ENCODE measurements at regions not wholly inside any gene's neighbourhood (a gene's known extent, or its start where the extent isn't known, plus 50 kb on each side); places are given as distances from the start of the nearest gene placed in this dataset.
A peak's percentile ranks its signal among the peaks of the same experiment; 100 is the strongest.

DNA sequence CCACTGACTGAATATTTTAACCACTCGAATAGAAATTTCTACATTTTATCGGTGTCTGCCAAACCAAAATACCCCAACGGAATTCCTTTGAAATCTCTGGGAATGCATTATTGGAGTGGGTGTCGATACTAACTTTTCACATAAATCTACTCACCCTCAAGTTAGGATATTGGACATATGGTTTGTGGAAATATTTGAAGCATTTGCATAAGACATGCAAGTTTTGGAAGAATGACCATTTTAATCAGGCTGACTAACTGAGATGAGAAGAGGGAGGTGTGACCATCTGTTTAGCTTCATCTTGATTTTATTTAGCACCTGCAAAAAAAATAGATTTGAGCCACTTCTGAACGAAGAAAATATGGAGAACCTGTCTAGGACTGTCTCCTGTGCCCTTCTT is 61.2 kb downstream of the KLF6 start:
- DNase-seq: no peak

DNA sequence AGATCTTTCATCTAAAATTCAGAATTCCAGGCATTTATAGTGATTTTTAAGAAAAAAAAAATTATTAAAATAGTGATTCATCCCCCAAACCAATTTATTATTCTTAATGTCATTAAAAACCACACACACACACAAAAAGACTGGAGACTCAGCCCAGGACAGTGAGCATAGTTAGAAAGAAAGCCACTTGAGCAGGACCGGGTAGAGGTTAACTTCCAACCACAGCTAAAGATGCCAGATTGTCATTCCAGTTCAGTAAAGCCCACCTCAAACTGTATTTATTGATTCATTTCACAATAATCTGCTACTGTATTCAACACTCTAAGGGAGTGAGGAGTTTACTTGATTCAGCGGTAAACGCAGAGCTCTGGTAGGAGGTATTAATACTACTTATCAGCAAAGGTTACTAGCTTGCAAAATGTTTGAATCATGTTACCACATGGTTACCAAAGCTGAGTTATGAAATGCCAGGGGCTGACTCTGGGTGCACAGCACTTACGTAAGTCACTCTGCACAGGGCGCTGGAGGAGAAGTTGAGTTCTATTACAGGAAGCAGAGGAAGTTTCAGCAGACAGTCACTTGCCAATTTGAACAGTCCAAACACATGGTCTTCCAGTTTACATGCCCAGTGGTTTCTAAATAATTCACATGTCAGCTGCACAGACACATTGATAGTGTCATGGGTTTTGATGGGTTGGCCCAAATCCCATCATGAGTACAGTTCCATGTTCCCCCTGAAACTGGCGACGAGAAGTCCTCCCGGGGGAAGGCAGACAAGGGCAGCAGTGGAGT is 64.6 kb downstream of the KLF6 start:
- DNase-seq: peak in 16 of 56 donors; percentile 3 to 56 (median 21)

GRCh38 chr10:3719024-3719843 is 65.8 kb downstream of the KLF6 start:
- DNase-seq: no peak

DNA sequence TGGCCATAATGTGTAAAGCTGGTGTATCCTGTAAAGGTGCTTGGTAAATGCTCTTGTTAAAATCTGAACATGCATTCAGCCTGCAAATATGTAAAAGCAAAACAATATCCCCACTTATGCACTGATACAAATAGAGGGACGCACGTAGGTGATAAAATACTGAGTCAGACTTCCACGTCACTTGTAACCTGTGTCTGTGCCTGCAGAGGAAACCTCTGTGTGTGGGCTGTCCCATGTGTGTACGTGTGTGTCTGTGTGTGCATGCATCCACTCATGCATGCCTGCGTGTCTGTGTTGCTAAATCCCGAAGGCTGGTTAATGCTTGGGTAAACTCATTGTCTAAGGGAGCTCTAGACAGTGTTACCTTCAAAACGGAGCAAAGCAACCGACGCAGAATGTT is 68.9 kb downstream of the KLF6 start:
- no peak for DNase-seq

GRCh38 chr10:3714967-3715366 is 70.0 kb downstream of the KLF6 start:
- DNase-seq: no peak

DNA sequence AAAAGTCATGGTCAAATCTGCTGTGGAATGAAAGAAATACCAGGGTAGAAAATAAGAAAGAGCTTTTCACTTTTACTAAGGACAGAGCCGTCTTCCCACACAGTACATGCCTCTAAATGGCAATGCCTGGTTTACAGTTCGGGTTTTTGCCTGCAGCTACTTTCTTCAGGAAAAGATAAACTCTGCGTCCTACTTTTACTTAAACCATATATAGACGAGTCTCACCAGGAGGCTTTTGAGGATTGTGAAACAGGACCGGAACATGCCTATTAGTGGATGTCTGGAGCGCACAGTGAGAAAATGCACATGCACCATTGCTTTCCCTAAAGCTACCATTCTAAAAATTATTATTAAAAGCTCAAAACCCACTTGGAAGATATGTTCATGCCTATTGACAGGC is 70.5 kb downstream of the KLF6 start:
- no peak for DNase-seq

GRCh38 chr10:3712707-3713106 is 72.3 kb downstream of the KLF6 start:
- DNase-seq: no peak

DNA sequence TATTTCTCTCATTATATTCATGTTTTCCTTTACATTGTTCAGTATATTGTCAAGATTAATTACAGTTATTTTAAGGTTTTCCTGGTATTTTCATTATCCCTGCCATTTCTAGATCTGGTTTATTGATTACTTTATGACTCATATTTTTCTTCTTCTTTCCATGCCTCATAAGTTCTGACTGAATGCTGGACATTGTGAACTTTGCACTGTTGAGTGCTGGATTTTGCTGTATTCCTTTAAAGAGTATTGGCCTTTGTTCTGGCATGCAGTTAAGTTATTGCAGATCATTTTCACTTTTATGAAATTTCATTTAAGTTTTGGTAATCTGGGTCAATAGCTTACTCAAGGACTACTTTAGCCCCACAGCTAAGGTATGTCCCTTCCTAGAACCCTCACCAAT is 73.1 kb downstream of the KLF6 start:
- no peak for DNase-seq

- no peak for DNase-seq
Observed at GRCh38 chr10:3710764-3711163, 74.2 kb downstream of the KLF6 start.

GRCh38 chr10:3709456-3710060 is 75.5 kb downstream of the KLF6 start:
- DNase-seq: no peak

DNA sequence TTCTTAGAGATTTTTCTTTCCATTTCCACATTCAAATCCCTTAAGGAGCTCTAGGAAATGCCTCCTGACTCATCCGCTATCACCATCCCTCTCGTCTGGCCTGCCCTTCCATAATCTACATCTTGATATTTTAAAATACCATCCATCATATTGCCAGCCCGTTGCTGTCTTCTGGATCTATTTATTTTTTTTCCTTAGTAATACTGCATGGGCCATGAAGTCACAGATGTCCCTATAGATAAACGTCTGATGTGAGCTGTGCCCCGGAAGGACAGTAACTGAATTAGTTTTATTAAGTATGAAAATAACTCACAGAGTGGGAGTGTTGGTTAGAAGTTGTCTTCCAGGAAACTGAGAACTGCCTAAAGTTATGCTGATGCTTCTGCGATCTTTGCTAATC is 76.2 kb downstream of the KLF6 start:
- DNase-seq: no peak

GRCh38 chr10:3704565-3705325 is 80.3 kb downstream of the KLF6 start:
- DNase-seq: no peak

DNA sequence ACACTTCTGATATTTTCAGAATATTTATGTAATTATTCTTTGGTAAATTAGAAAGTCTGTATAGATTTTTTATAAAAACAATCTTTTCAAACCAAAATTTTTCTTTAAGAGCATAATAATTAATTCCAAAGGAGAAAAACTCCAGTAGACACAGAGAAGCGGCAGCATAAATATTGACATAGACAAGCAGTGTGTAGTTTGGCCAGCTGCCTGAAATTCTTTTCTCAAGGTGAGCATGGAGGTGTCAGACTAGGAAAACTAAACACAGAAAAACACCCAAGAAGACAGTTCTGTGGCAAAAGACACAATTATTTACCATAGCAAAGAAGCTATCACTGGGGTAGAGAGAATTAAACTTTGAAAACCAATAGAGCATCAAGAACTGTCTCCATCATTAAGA is 82.4 kb downstream of the KLF6 start:
- no peak for DNase-seq

DNA sequence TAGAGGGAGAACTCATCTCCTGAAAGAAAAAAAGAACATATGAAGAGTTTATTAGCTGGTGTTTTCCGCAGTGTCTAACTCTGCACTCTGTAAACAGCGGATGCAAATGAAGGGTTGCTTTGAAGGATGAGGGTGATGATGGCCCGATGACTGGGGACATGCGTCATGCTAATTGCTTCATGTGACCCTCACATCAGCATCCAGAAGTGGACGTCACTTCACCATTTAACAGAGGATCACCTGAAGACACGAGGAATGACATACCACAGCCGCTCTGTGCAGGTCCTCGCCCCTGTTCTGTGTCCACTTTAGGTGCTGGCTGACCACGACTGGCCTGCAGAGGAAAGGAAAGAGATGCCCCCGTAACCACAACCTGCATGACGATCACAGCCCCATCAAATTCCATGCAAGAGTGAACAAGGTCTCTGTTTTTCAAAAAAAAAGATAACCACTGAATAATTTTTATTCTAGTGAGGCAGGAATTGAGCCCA is 82.9 kb downstream of the KLF6 start:
- DNase-seq: no peak

DNA sequence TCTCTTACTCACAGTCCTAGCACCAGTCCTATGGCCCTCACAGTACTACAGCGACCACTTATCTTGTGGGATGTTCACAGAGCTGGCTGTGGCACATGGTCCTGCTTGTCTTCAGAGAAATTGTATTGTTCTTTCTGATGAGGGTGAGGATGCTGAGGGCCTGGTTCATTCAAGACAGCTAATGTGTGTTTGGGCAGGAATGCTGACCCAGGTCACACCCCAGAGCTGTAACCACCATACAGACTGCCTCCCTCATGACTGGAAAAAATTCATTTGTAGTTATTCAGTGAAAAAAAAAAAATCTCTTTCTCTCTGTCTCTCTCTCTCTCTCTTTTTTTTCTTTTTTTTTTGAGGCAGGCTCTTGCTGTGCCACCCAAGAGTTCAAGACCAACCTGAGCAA is 83.5 kb downstream of the KLF6 start:
- DNase-seq: no peak

- DNase-seq: no peak
Observed at GRCh38 chr10:3700531-3701076, 84.4 kb downstream of the KLF6 start.

- DNase-seq: no peak
Observed at GRCh38 chr10:3699916-3700315, 85.1 kb downstream of the KLF6 start.

- DNase-seq: no peak
Observed at GRCh38 chr10:3698312-3698711, 86.7 kb downstream of the KLF6 start.

- DNase-seq: no peak
Observed at GRCh38 chr10:3693698-3694080, 91.3 kb downstream of the KLF6 start.

- no peak for DNase-seq
Observed at GRCh38 chr10:3693022-3693697, 91.8 kb downstream of the KLF6 start.

Data from amygdala (tissue), 56 donors.